HG03457 (cell line): ENCODE measurements at regions not wholly inside any gene's neighbourhood (a gene's known extent, or its start where the extent isn't known, plus 50 kb on each side); places are given as distances from the start of the nearest gene placed in this dataset.

Experiments
- ATAC-seq: cut with Tn5 transposase; IDR thresholded peaks from one replicate; pipeline ENCODE4 v1.9.1; 2021; ENCODE audit warnings: moderate number of reproducible peaks; ENCODE audit not compliant: unreplicated experiment

DNA sequence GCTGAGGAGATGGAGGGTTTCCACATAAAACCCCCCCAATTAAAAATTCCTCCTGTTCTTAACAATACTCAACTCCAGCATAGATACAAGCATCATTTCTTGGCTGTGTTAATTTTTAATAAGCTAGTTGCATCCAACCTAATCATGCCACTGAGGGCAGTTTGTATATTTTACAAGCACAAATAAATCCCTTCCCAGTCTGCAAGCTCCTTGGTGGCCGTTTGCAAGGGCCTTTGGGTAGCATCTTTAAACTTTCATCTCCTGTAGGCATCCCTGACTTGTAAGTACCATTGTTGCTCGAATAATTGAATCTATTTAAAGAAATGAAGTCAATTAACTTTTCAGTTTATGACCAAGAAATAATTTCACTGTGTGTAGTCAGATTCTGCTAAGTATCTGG is 103.5 kb upstream of the AJAP1 start:
- ATAC-seq: no peak

- no peak for ATAC-seq
Observed at GRCh38 chr1:4551706-4552105, 102.7 kb upstream of the AJAP1 start.

GRCh38 chr1:4553761-4554160 is 100.6 kb upstream of the AJAP1 start:
- ATAC-seq: no peak

DNA sequence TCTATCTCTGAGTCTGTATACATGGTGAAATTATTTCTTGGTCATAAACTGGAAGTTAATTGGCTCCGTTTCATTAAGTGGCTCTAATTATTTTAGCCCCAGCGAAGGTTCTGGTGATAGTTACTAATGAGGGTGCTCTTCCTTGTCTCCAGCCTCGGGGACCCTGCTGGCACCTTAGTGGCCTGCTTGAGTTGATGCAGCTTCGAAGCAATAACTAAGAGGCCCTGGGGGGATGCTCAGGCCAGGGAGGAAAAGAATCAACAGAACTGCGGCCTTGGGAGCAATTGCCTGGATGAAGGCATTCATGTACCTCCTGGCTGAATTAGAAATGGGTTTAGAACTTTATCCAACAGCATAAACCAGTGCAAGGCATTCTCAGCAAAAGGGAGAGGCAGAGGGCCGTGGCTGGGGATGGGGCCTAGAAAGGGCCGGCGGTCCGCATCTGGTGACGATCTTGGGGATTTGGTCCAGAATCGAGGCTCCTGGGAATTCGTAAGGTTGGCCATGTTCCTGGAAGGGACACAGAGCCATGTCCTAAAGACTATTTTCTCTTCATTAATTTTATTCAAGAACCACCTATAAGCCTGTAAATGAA is 100.0 kb upstream of the AJAP1 start:
- ATAC-seq: no peak

- ATAC-seq: no peak
Observed at GRCh38 chr1:4557949-4558348, 96.5 kb upstream of the AJAP1 start.

DNA sequence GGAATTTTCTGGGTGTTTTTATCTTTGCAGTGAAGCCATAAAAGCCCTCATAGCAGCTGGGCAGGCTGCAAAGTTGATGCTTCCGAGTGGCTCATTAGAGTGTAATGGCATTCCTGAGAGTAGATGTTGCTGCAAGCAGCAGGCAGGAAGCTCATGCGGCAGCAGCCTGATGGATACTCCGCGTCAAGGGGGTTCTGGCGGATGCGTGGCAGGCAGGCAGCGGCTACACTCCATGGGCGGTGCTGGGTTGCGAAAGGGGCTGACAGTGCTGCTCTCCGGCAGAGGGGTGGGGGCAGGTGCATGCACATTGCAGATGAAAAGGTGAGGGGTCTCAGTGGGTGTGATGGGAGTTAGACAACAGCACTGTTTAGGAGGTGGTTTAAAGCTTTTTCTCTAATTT is 93.2 kb upstream of the AJAP1 start:
- ATAC-seq: no peak

DNA sequence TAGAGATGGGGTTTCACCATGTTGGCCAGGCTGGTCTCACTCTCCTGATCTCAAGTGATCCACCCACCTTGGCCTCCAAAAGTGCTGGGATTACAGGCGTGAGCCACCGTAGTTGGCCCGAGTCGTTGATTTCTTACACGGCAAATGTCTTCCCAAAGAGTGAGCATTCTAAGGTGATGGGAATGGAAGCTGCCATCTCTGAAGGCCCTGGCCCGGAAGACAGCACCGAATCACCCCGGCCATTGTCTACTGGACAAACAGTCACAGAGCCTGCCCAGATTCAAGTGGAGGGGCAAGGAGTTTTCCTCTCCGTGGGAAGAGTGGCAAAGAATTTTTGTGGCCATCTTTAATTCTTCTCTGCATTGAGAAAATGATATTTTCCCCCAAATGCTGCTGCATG is 92.1 kb upstream of the AJAP1 start:
- ATAC-seq: no peak

DNA sequence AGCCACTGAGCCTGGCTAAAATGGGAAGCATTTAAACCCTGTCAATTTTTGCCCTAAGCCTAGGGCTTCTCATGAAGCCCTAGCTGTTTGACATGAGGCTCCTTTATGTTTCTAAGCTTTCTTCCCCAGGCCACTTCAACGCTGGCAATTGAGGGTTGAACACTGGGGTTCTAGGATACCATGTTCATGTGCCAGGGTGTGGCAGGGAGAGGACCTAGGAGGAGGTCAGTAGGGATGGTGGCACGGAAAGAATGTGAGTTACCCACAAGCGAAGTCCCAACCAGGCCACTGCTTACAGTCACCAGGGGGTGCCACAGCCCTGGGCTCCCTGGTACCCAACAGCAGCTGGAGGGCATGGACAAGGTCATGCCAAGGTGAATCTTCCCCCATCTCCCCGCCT is 90.8 kb upstream of the AJAP1 start:
- no peak for ATAC-seq

DNA sequence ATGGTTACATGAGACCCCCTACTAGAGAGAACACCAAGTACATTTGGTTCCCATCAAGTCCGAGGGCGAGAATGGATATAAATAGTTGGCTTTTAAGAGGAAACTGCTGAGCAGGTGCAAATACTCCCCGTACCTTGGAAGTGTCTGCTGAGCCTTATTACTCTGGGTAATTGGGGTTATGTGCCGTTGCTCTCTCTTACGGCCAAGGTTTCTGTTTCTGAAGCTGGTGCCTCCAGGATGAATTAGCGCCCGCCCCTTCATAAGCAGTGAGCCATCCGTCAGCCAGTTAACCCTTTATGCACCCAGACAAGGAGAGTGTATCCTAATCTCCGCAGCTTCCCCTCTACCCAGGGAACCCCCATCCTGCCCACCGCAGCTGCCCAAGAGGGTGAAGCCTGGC is 90.4 kb upstream of the AJAP1 start:
- ATAC-seq: no peak

DNA sequence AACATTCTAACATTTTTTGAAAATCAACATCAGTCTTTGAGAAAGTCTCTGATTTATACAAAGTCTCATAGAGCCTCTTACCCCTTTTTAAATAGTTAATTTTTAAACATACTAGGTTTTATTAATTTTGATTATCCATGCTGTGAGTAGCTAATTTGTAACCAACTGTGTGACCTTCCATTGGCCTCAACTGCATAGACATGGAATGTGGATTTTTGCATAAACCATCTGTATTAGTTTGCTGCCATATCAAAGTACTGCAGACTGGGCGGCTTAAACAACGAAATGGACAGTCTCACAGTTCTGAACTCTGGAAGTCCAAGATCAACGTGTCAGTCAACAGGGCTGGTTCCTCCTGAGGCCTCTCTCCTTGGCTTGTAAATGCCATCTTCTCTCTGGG is 89.2 kb upstream of the AJAP1 start:
- no peak for ATAC-seq

GRCh38 chr1:4565801-4566449 is 88.5 kb upstream of the AJAP1 start:
- ATAC-seq: no peak

DNA sequence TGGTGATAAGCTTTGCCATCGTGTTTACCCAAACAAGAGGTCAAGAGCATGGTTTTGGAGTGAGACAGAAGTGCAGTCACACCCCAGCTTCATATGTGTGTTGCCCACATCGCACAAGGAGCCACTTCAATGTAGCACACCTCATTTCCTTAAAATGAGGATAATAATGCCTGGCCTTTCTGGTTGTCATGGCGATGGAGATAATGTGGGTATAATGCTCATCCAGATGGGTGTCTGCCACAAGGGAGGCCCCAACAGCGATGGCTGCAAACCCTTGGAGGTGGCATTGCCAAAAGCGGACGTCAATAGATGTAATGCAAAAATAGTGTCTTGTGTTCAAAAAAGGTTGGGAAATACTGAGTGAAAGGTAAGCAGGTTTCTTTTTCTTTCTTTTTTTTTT is 83.1 kb upstream of the AJAP1 start:
- no peak for ATAC-seq

- no peak for ATAC-seq
Observed at GRCh38 chr1:4573526-4573925, 80.9 kb upstream of the AJAP1 start.

DNA sequence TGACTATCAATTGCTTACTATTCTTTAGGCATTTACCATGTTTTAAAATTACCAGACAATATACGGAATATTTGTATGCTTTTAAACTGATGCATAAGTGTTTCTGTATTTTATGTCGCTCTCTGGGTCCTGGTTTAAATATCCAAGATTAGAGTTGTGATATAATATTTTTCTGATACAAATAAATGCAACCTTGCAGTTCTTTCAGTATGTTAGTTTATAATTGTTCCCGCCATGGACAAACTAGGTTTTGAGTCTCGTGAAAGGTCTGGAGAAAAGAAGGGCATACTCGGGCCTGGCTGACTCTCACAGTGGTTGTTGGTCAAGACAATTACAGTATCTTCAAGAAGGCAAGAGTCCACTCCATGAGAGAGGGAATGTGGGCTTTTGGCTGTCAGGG is 72.6 kb upstream of the AJAP1 start:
- ATAC-seq: no peak

- no peak for ATAC-seq
Observed at GRCh38 chr1:4584449-4584848, 70.0 kb upstream of the AJAP1 start.

DNA sequence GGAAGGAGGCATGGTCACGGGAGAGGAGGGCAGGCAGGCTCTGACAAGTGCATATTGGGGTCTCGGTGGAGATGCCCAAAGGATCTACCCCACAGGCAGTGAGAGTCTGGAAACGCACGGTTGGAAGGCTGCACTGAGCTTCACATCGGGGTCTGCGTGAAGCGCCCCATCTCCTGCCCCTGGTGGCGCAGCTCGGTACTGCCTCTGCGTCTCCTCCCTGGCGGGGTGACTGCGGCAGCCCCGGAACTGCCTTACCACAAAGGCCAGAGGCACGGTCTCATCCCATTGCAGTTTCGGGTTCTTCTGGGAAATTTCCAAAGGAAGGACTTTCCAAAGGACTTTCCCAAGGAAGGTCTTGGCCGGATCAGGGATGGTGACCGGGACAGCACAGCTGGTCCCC is 69.2 kb upstream of the AJAP1 start:
- no peak for ATAC-seq

DNA sequence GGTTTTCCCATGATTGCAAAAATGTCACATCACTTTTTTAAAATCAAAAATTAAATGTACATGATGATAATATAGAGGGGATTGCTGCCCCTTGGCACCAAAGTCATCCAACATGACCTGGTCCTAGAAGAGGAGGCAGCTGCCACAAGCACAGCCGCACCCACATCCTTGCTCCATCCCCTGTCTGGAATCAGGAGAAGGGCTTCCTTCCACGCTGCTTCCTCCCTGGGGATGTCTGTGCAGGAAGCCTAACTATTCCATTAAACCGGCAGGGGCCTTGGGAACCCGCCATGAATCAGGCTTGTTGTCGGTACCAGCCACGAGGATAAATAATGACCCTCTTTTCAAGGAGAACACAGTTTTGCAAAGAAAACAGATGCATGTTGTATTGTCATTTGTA is 68.7 kb upstream of the AJAP1 start:
- no peak for ATAC-seq

GRCh38 chr1:4586611-4587160 is 67.7 kb upstream of the AJAP1 start:
- no peak for ATAC-seq

DNA sequence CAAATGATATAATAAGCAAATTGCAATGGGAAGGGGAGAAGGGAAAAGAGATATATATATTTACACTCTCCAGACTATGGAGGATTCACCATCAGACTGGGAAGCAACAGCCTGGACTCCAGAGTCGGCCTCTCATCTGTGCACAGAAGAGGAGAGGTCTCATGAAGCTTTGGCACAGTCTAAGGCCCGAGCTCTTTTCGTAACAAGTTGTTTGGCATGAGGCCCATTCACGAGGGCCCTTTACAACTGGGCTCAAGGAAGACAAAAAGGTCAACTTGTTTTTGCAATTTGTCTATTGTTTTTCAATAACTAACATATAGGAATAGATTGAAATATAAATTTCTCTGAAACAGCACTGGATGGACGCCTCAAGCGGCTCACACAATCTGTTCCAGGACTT is 66.7 kb upstream of the AJAP1 start:
- no peak for ATAC-seq

- no peak for ATAC-seq
Observed at GRCh38 chr1:4590756-4591155, 63.7 kb upstream of the AJAP1 start.

DNA sequence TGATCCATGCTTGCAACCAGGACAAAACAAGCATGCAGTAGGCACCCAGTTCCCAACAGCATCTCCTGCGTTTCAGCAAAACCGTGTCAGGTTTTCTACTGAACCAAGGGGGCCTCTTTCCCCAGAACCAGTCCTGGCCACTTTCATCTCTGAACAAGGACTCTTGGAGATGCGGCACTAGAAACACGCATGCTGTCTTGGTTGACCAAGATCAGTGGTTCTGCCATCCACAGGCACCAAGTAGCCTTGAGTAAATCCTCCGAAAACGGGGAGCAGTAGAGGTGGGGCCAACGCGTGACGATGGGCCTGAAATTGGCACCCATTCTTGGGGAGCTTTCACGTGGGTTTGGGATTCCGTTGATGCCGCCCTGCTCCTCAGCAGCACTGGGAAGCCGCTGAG is 62.5 kb upstream of the AJAP1 start:
- no peak for ATAC-seq

- no peak for ATAC-seq
Observed at GRCh38 chr1:4593106-4593505, 61.3 kb upstream of the AJAP1 start.
